Astrocyte (in vitro differentiated cells and primary cell): ENCODE measurements at regions not wholly inside any gene's neighbourhood (a gene's known extent, or its start where the extent isn't known, plus 50 kb on each side); places are given as distances from the start of the nearest gene placed in this dataset.

Experiments used
- DNase-seq: peaks from one replicate; pipeline ENCODE4 v3.0.0-alpha.2; 2010; ENCODE audit warnings: low read depth
- FAIRE-seq: peaks from 2 replicates; lab custom pipeline; 2011; peaks lifted over from hg19 to GRCh38; lab: Jason Lieb, UNC
- H2AFZ ChIP-seq: 2 replicates; pipeline ENCODE4 v1.6.0; 2012; ENCODE audit warnings: low read depth, low read length, inconsistent platforms
- H3K27ac ChIP-seq: 2 replicates; pipeline ENCODE4 v1.5.1; 2011; ENCODE audit warnings: low read depth, low read length, inconsistent platforms
- H3K27me3 ChIP-seq: 2 replicates; pipeline ENCODE4 v1.6.0; 2011; ENCODE audit warnings: low read length, inconsistent platforms; ENCODE audit not compliant: insufficient read depth
- H3K36me3 ChIP-seq: 2 replicates; pipeline ENCODE4 v1.5.1; 2011; ENCODE audit warnings: low read length, inconsistent platforms; ENCODE audit not compliant: insufficient read depth
- H3K4me1 ChIP-seq: 2 replicates; pipeline ENCODE4 v1.5.1; 2011; ENCODE audit warnings: low read length, inconsistent platforms; ENCODE audit not compliant: insufficient read depth
- H3K4me2 ChIP-seq: 2 replicates; pipeline ENCODE4 v1.6.0; 2012; ENCODE audit warnings: low read length, inconsistent platforms
- H3K4me3 ChIP-seq: 2 replicates; pipeline ENCODE4 v1.5.1; 2011; ENCODE audit warnings: low read depth, mild to moderate bottlenecking, low read length, inconsistent platforms; ENCODE audit not compliant: insufficient read depth
- H3K79me2 ChIP-seq: 2 replicates; pipeline ENCODE4 v1.6.0; 2012; ENCODE audit warnings: mild to moderate bottlenecking, low read length, inconsistent platforms; ENCODE audit not compliant: insufficient read depth
- H3K9ac ChIP-seq: 2 replicates; pipeline ENCODE4 v1.6.0; 2012; ENCODE audit warnings: mild to moderate bottlenecking, low read length, inconsistent platforms
- H3K9me3 ChIP-seq: 2 replicates; pipeline ENCODE4 v1.5.1; 2012; ENCODE audit warnings: low read depth, mild to moderate bottlenecking, low read length, inconsistent platforms; ENCODE audit not compliant: insufficient read depth
- H4K20me1 ChIP-seq: 2 replicates; pipeline ENCODE4 v1.6.0; 2012; ENCODE audit warnings: low read length, inconsistent platforms; ENCODE audit not compliant: insufficient read depth
- H3K27ac Mint-ChIP-seq: one replicate; pipeline ENCODE4 v1.8.0; 2021; ENCODE audit warnings: mild to moderate bottlenecking, mixed read lengths; ENCODE audit not compliant: unreplicated experiment
- H3K27me3 Mint-ChIP-seq: one replicate; pipeline ENCODE4 v1.8.0; 2021; ENCODE audit warnings: low read depth, mixed read lengths; ENCODE audit not compliant: unreplicated experiment
- H3K36me3 Mint-ChIP-seq: one replicate; pipeline ENCODE4 v1.8.0; 2021; ENCODE audit warnings: low read depth, mixed read lengths; ENCODE audit not compliant: unreplicated experiment
- H3K4me1 Mint-ChIP-seq: one replicate; pipeline ENCODE4 v1.8.0; 2021; ENCODE audit warnings: low read depth, mixed read lengths; ENCODE audit not compliant: unreplicated experiment
- H3K4me3 Mint-ChIP-seq: one replicate; pipeline ENCODE4 v1.8.0; 2021; ENCODE audit warnings: mild to moderate bottlenecking, moderate library complexity, mixed read lengths; ENCODE audit not compliant: unreplicated experiment
- H3K9me3 Mint-ChIP-seq: one replicate; pipeline ENCODE4 v1.8.0; 2021; ENCODE audit warnings: mild to moderate bottlenecking, mixed read lengths; ENCODE audit not compliant: unreplicated experiment
- EZH2 ChIP-seq: IDR thresholded peaks from 2 replicates; pipeline ENCODE4 v1.6.1; 2012; ENCODE audit warnings: mild to moderate bottlenecking, low read length, inconsistent platforms; ENCODE audit not compliant: insufficient read depth
- TF ChIP-seq, protein P1 (sequence below): IDR thresholded peaks from 2 replicates; pipeline ENCODE4 v1.5.1; 2011; ENCODE audit warnings: low read depth, mild to moderate bottlenecking, inconsistent platforms, low read length, moderate library complexity; ENCODE audit not compliant: insufficient read depth

- peaks cover 29% of the 10 kb centered on the region for H3K4me1 ChIP-seq
- Mint-ChIP-seq H3K4me1 (peaks cover 3% of the 10 kb centered on the region), H3K4me3 (no peak overlapping the region), H3K36me3 (peaks cover 3% of the 10 kb centered on the region), H3K9me3 (peaks cover 2% of the 10 kb centered on the region), H3K27me3 (peaks cover 12% of the 10 kb centered on the region), H3K27ac (peak overlapping the region; percentile 88)
- DNase-seq, result peak; percentile 93
- H3K27ac ChIP-seq, result peak overlapping the region; percentile 81
- TF ChIP-seq, protein P1, sequence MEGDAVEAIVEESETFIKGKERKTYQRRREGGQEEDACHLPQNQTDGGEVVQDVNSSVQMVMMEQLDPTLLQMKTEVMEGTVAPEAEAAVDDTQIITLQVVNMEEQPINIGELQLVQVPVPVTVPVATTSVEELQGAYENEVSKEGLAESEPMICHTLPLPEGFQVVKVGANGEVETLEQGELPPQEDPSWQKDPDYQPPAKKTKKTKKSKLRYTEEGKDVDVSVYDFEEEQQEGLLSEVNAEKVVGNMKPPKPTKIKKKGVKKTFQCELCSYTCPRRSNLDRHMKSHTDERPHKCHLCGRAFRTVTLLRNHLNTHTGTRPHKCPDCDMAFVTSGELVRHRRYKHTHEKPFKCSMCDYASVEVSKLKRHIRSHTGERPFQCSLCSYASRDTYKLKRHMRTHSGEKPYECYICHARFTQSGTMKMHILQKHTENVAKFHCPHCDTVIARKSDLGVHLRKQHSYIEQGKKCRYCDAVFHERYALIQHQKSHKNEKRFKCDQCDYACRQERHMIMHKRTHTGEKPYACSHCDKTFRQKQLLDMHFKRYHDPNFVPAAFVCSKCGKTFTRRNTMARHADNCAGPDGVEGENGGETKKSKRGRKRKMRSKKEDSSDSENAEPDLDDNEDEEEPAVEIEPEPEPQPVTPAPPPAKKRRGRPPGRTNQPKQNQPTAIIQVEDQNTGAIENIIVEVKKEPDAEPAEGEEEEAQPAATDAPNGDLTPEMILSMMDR, result no peak
- no peak for TF ChIP-seq EZH2
- H2AFZ ChIP-seq, result peak overlapping the region; percentile 32
- H3K4me2 ChIP-seq, result peak overlapping the region; percentile 70
- H3K79me2 ChIP-seq, result no peaks in the 10 kb centered on the region
- peaks cover 2% of the 10 kb centered on the region for H3K27me3 ChIP-seq
- no peaks in the 10 kb centered on the region for H3K36me3 ChIP-seq
- no peaks in the 10 kb centered on the region for H4K20me1 ChIP-seq
- H3K4me3 ChIP-seq, result no peak overlapping the region
- H3K9ac ChIP-seq, result peak overlapping the region; percentile 47
- no peaks in the 10 kb centered on the region for H3K9me3 ChIP-seq
- FAIRE-seq, result peak; percentile 39
These were observed 118.2 kb upstream of the STX18 start for GRCh38 chr4:4659871-4660651.

GRCh38 chr4:4658052-4658451 is 116.2 kb upstream of the STX18 start:
- no peak for DNase-seq
- FAIRE-seq, result no peak
- Histone ChIP-seq H3K9me3 (no peaks in the 10 kb centered on the region), H3K27me3 (peaks cover 2% of the 10 kb centered on the region), H4K20me1 (no peaks in the 10 kb centered on the region), H3K79me2 (no peaks in the 10 kb centered on the region), H3K27ac (no peak overlapping the region), H3K4me3 (no peak overlapping the region), H3K4me2 (no peak overlapping the region), H3K4me1 (peaks cover 23% of the 10 kb centered on the region), H3K36me3 (no peaks in the 10 kb centered on the region), H2AFZ (no peak overlapping the region), H3K9ac (no peak overlapping the region)
- H3K4me1 Mint-ChIP-seq, result peaks cover 3% of the 10 kb centered on the region
- H3K9me3 Mint-ChIP-seq, result no peaks in the 10 kb centered on the region
- peaks cover 5% of the 10 kb centered on the region for H3K27me3 Mint-ChIP-seq
- peaks cover 3% of the 10 kb centered on the region for H3K36me3 Mint-ChIP-seq
- no peak overlapping the region for H3K27ac Mint-ChIP-seq
- TF ChIP-seq, protein P1, result no peak
- no peak for TF ChIP-seq EZH2
- no peak overlapping the region for H3K4me3 Mint-ChIP-seq

DNA sequence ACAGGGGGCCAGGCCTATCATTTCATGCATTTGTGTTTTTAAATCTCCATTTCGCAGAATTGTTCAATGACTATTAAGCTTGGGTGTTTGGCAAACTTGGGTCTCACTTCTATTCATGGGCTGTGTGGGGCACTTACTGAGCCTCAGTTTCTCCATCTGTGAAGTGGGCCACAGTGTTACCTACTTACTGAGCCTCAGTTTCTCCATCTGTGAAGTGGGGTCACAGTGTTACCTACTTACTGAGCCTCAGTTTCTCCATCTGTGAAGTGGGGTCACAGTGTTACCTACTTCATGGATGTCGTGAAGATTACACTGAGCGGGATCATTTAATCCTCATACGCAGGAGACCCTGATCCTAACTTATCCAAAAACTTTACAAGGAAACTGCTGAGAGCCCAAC is 115.1 kb upstream of the STX18 start:
- FAIRE-seq (no peak), DNase-seq (no peak)
- H3K4me1 Mint-ChIP-seq, result peaks cover 3% of the 10 kb centered on the region
- H3K9me3 ChIP-seq, result no peaks in the 10 kb centered on the region
- no peaks in the 10 kb centered on the region for H3K9me3 Mint-ChIP-seq
- peaks cover 13% of the 10 kb centered on the region for H3K4me1 ChIP-seq
- no peaks in the 10 kb centered on the region for H3K79me2 ChIP-seq
- H2AFZ ChIP-seq, result no peak overlapping the region
- peaks cover 3% of the 10 kb centered on the region for H3K36me3 Mint-ChIP-seq
- TF ChIP-seq, protein P1, result no peak
- no peak for TF ChIP-seq EZH2
- no peak overlapping the region for H3K4me2 ChIP-seq
- H3K36me3 ChIP-seq, result no peaks in the 10 kb centered on the region
- H4K20me1 ChIP-seq, result no peaks in the 10 kb centered on the region
- peaks cover 2% of the 10 kb centered on the region for H3K27me3 ChIP-seq
- peaks cover 3% of the 10 kb centered on the region for H3K27me3 Mint-ChIP-seq
- no peak overlapping the region for H3K27ac Mint-ChIP-seq
- H3K27ac ChIP-seq, result no peak overlapping the region
- no peak overlapping the region for H3K4me3 ChIP-seq
- no peak overlapping the region for H3K9ac ChIP-seq
- H3K4me3 Mint-ChIP-seq, result no peak overlapping the region
